GM18861 (cell line): ENCODE measurements at regions not wholly inside any gene's neighbourhood (a gene's known extent, or its start where the extent isn't known, plus 50 kb on each side); places are given as distances from the start of the nearest gene placed in this dataset.
"Not testable (repeated sequence)": the region's sequence is repeated elsewhere in the genome, so short reads cannot be mapped to it uniquely, and the experiment has no call there.

ENCODE experiments used
- ATAC-seq: cut with Tn5 transposase; IDR thresholded peaks from one replicate; pipeline ENCODE4 v1.9.1; 2021; ENCODE audit not compliant: unreplicated experiment

DNA sequence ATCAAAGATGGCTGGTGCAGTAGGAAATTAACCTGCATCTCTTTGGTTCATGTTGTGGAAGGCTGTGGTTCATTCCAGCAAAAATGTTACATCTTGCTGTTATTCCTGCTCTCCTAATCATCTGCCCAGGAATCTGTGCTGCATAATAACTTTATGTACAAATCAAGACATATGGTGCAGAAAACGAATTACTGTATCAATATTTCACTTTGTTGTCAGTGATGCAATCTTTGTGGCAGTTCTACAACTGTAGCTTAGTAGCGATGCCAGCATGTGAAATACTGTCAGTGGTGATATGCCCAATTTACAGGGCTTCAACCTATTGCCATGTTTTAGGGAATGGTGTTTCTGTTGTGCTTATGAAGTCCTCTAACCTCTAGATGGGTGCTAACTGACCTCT is 1114.7 kb downstream of the SOCS6 start:
- no peak for ATAC-seq

DNA sequence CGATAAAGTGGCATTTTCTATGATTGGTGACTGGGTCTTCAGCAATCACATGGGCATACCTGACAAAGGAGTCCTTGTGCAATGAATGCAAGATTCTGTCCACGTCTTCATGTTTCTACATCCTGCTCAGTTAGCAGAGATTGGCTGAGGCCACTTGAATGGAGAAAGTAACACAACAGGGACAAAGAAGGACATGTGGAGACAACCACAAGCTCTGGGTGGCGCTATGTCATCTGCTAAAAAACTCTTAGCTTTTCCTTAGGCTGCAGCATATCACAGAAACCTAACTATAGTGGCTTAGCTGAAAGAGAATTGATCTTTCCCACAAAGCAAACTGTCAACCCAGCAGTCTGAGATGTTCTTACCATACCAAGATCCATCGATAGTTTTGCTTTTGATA is 1109.7 kb downstream of the SOCS6 start:
- ATAC-seq, result no peak

DNA sequence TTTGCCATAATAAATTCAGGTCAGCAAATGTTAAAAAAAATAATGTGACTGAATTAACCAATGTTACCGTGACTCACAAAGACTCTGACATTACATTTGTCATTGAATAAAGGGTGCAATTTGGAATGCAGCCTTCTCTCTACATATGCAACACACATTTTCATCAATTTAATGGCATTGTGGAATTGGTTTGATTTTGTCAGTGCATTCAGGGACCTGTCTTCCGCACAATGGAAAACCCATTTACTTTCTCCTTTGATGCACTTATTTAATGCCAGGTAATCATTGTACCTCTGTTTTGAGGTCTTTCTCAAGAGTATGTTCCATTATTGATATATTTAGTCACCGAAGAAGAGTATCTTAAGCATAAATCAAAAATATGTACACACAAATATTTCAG is 1099.3 kb downstream of the SOCS6 start:
- ATAC-seq, result no peak

DNA sequence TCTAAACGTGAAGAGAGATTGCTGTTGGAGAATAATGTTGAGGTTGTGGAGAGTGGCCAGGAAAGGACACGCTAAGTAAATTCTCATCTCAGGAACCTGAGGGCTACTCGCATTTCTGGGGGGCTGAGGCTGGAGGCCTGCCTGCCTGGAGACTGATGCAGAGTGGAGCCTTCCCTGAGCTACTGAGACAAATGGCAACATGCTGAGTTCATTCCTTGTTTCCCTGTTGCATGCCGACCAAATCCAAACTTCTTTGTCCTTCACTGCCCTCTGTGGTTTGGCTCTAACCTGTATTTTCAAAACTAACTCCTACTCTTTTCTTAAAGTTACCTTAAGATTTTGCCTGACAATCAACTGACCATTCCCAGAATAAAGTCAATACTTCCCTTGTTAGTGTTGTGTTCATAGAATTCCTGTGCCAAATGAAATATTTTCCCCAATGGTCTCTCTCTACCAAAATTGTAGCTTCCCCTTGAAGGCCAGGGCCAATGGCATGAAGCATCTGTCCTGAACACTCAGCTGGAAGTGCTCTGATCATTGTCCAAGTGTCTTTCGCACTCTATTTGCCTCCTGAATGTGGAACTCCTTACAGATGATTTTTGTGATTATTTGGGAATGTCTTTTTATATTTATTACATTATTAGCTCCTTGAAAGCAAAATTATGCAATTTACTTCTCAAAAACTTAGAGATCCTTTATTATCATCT is 1085.6 kb downstream of the SOCS6 start:
- no peak for ATAC-seq

DNA sequence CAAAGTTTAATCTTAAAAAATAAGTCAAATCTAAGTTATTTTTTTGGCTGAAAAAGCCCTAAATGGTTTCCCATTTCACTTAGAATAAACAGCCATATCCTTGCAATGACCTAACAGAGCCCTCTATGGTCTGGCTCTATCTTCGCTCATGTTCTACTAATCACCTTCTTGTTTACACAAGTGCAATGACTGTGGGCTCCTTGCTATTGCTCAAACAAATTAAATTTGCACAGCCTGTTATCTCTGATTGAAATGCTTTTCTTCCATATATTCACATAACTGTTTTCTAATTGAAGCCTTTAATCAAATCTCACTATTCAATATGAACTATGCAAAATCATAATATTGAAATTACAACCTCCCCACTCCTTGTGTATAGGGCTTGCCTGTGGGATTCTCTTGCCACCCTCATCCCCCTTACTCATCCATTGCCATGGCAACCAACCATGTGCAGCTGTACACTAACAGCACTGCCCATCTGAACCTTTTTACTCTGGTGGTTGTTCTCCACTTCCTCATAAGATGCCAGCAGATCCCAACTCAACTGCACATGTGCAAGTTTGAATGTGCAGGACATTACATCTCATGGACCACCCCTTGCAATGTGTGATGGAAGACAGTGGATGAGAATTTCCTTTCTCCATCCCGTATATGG is 1083.2 kb downstream of the SOCS6 start:
- no peak for ATAC-seq

DNA sequence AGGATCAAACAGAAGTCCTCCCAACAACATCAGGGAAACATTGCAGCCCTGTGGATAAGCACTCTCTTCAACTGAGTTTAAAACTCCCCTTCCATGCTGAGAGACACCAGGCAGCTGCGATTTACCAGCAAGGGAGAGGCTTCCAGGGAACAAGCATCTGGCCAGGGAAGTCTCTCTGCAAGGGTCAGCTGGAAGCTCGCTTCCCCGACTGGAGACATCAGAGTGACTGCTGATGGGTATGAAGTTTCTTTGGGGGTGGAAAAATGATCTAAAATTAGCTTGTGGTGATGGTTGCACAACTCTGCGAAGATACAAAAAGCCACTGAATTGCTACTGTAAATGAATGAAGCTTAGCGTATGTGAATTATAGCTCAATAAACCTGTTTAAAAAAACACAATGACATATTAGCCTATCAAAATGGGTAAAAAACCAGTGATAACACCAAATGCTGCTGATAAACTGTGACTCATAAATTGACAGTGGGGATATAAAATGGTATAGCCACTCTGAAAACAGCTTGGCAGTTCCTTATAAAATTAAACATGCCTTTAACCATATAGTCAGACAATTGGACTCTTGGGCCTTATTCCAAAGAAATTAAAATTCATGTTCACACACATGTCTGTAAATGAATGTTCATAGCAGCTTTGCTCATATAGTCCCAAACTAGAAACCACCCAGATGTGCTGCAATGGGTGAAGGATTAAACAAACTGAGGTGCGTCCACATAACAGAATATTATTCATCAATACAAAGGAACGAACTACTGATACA is 1082.0 kb downstream of the SOCS6 start:
- ATAC-seq, result no peak

DNA sequence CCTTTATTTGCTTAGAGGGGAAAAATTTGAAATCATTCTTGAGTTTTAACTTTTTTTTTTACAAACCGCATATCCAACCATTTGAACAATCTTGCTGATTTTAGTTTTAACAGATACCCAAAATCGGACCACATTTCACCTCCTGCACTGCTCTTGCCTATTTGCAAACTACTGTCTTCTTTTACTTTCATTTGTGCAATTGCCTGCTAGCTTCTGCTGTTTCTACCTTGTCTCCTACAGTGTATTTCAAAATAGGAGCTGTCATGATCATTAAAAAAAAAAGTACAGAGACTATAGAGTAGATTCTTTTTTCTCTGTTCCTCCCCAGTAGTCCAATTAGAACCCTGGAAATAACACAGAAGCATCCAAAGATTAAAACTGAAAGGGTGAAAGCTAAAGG is 1081.2 kb downstream of the SOCS6 start:
- ATAC-seq, result no peak

DNA sequence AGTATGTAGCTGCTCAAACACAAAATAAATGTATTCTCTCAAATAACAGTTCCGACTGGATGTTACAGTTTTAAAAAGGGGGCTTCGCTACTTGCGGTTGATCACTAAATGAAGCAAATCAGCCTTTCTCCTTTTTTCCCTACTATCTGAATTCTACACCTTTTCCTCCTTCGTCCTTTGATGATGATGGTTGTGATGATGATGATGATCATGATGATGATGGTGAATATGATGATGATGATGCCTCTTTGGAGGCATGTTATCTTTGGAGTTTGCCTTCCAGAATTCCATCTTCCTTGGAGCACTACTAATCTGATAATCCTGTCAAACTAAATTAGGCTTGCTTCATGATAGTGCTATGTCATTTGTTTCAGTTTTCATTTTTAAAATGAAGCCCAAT is 1073.3 kb downstream of the SOCS6 start:
- ATAC-seq, result no peak

DNA sequence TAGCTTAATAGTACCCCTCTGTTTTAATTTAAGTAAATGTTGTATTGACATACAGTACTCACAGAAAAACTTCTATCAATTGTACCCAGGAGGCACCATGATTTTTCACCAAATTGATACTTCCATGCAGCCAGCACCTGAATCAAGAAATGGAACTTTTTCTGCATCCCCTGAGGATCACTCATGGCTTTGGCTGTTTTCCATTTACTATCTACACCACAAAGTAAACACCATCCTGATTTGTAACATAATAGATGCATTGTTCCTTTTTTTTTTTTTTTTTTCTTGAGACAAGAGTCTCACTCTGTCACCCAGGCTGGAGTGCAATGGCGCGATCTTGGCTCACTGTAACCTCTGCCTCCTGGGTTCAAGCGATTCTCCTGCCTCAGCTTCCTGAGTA is 1066.8 kb downstream of the SOCS6 start:
- not testable (repeated sequence) for ATAC-seq

DNA sequence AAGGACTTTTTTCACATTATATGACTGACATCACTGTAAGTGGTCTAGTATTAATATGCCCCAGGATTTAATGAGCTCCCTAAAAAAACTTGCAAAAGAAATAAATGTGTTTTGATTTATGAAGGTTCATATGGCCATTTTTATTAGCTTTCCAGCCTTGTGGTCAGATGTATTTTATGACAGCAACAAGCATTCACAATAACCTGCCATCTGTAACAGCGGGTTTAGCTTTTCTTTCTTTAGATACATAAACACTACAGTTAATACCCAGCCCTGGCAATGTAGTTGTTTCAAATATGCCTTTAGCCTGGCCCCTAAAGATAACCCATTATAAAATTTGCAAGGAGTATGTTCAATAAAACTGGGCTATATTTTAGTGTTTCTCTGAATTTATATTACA is 1063.8 kb downstream of the SOCS6 start:
- ATAC-seq, result no peak

DNA sequence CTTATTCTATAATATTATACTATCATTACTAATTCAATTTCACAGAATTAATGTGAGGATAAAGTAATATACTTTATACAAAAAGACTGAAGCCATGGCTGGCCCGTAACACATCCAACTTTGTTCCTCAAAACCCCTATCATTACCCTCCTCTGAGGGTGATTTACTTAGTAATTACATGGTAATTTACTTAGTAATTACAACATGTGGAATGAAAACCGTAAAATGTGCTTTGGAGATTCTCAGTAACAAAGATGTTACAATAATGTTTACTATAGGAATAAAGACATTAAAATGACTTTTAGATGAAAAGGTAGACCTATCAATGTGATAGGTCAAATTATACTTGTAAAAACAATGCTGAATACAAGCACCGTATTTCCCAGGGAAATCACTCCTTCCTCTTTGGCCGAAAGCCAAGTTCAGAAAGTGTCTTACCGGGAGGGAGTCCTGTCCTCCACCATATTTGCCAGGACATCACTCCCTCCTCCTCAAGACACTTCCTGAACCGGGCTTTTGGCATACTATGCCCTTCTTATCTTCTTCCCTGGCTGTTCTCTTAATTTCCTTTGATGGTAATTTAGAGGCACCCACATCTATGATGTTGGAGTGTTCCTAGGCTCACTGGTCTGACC is 1047.8 kb downstream of the SOCS6 start:
- no peak for ATAC-seq

DNA sequence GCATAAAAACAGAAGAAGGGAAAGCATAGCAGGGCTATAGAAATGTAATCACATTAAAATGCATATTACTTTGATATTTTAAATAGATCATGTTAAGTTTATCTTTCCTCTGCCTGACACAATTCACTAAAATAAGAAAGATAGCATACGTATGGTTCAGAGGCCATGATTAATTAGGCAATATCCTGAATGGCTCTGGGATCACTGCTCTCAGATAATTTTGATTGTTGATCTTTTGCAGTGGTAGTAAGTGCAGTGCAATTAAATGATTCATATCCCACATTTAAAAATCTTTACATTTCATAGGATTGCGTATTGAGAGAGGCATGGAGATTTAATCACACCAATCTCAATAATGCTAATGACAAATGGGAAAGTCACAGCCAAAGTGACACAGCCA is 1040.7 kb downstream of the SOCS6 start:
- no peak for ATAC-seq

DNA sequence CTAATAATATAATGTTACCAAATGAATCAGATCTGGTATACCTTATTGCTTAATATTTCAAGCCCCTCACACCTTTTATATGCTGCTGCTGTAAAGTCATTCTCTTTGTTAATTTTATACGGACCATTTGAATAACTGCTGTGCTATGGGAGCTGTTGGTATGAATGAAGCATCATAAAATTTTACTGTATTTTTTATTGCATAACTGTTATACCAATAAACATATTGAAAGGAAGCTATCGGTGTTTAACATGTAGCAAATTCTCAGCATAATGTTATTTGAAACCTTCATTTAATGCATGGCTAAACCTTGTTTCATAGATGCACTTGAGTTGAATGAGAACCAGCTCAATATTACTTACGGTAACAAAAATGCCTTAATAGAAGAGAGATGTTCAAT is 1040.3 kb downstream of the SOCS6 start:
- ATAC-seq, result no peak

DNA sequence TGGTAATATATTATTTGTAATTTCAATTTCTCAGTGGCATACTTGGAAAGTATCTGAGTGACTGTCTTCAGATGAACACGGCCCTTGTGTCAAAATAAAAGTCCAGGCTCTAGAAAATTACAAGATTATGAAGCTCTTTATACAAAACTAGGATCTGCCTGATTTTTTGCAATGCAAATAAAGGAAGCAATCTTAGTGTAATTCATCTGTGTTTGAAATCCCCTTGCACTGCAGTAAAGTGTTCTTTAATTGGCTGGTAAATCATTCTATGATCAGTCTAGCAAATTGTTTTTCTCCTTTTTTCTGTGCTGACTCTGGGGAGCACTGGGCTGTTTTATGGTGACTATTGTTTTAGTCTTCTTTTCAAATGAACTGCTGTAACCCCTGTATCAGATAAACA is 1039.0 kb downstream of the SOCS6 start:
- ATAC-seq, result no peak

DNA sequence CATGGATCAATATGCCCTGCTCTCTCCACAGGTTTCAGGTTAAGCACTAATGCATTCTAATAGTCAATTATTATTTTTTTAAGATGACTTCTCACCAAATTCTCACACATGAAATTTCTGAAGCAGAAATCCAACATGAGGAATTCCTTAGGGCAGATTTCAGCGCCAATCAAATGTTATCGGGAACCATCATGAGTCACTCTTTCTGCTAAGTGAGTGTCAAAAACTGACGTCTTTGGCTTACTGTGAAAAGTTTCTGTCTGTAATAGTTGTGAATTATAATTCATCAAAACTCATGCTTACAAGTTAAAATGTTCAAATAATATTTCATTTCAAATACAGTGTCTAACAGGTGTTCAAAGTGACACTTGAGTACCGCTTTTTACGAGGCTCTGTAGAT is 1038.6 kb downstream of the SOCS6 start:
- no peak for ATAC-seq

DNA sequence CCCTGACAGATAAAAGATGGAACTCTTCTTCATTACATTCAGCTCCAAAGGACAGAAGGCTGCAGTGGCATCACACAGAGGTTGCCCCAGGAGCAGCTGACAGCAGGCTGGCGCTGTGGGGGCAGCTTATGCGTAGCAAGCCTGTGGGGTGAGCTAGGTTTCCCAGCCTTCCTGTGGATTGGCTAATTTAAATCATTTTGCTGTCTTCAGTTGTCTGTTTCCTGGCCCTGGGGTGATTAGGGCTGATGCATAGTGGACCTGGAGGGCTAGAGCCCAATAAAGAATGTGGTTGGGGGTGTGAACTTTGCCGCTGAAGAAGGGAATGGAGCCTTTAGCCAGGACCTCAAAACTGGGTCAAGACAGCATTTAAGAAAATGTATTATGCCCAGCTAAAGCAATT is 1038.0 kb downstream of the SOCS6 start:
- ATAC-seq, result no peak

DNA sequence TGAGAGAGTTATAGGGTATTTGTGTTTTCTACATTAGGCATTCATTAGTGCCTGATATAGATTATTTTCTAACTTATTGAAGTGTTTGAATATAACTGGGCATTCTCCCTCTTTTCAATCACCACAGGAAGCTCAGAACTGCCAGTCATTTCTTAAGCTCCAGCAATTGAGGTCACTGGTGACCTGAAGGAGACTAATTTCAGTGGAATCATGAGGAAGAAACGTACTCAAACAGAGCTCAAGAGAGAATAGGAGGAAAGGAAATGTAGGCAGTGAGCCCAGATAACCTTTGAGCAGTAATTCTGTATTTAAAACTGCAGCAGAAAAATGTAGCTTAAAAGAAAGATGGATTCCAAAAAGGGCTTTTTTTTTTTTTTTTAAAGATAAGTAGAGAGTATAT is 1035.5 kb downstream of the SOCS6 start:
- no peak for ATAC-seq

DNA sequence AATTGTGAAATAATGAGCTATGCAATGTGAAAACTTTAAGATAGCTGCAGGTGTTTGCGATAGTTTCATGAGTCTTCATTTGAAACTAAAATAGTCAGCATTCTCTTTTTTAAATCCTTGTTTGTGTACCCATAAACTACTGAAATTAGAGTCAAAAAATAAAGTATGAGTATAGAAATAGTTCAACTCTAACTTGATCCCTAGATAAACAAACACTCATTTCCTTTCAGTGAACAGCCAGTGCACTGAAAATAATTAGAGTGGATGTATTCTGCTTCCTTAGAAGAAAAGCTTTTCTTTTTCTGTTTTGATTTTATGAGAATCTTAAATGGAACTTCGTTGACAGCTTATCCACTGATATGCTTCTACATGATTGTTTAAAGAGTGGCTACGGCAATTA is 1033.4 kb downstream of the SOCS6 start:
- ATAC-seq, result no peak

DNA sequence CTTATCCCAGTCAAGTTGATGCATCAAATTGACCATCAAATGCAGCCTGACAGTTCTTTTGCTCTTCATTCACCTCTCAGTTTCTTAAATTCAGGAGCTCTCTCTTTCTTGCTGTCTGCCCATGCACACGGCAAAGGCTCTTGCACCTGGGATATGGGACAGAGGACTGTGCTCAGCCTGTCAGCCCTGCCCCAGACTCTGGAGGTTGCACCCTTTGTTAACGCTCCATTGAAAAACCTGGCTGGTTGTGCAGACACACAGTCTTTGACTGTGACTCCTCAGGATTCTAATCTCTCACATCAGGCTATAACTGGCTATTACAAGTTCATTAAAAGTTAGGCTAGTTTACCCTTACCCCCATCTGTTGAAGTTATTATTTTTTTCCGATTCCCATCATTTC is 1032.5 kb downstream of the SOCS6 start:
- no peak for ATAC-seq

DNA sequence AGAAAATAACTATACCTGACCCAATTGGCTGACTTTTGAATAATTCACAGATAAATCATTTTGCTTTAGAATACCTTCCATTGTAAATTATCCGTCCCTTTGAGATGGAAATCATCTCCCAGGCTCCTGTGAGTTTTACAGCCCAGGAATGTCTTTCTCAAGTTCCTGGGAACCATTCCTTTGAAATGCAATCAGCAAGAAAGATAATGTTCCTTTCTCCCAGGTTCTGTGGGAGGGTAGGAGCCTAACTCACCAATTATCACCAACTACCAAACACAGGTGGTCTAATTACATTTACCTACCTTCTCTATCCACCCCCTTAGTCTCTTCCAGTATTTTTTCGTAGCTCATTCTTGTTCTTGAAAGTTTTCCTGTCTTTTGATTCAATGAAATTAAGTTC is 1016.0 kb downstream of the SOCS6 start:
- no peak for ATAC-seq

DNA sequence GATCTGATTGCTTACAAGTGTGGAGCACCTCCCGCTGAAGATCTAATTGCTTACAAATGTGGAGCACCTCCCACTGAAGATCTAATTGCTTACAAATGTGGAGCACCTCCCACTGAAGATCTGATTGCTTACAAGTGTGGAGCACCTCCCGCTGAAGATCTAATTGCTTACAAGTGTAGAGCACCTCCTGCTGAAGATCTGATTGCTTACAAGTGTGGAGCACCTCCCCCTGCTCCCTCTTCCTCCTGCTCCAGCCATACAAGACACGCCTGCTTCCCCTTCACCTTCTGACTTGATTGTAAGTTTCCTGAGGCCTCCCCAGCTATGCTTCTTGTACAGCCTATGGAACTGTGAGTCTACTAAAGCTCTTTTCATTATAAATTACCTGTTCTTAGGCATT is 1014.9 kb downstream of the SOCS6 start:
- ATAC-seq, result not testable (repeated sequence)

DNA sequence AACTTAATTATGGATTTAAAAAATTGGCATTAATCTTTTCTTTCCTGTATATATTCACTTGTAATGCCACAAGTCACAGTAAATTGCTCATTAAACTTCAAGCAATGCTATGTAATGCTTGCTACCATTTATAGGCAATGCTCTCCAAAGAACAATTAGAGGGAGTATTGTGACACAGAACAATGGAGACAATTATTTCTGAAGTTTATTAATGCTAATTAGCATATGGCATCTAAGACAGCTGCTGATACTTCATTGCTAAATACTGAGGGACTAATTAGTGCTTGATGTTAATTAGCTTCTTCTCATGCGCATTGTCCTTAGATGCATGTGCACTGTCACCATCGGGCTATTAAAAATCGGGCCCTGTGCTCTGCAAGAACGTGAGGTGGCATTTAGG is 1012.8 kb downstream of the SOCS6 start:
- ATAC-seq, result no peak
